Activated CD4-positive, alpha-beta T cell treated with anti-CD3 and anti-CD28 coated beads, Interleukin-2, amount 10 ng/mL, durations not matched to agents 24 days and 14 days (primary cell): ENCODE measurements at regions not wholly inside any gene's neighbourhood (a gene's known extent, or its start where the extent isn't known, plus 50 kb on each side); places are given as distances from the start of the nearest gene placed in this dataset.

Source experiments
- DNase-seq: peaks from one replicate; pipeline ENCODE4 v3.0.0; 2022
- H3K27ac Mint-ChIP-seq: one replicate; pipeline ENCODE4 v1.8.0; 2022; ENCODE audit warnings: mild to moderate bottlenecking, mixed read lengths
- H3K27me3 Mint-ChIP-seq: one replicate; pipeline ENCODE4 v1.8.0; 2022; ENCODE audit warnings: mixed read lengths
- H3K36me3 Mint-ChIP-seq: one replicate; pipeline ENCODE4 v1.8.0; 2022; ENCODE audit warnings: low read depth, mild to moderate bottlenecking, mixed read lengths
- H3K4me1 Mint-ChIP-seq: one replicate; pipeline ENCODE4 v1.8.0; 2021; ENCODE audit warnings: mixed read lengths
- H3K4me3 Mint-ChIP-seq: one replicate; pipeline ENCODE4 v1.8.0; 2022; ENCODE audit warnings: mild to moderate bottlenecking, moderate library complexity, mixed read lengths
- H3K9me3 Mint-ChIP-seq: one replicate; pipeline ENCODE4 v1.8.0; 2021; ENCODE audit warnings: mixed read lengths
- intact Hi-C: fragments of 100-400 bp; cut with micrococcal nuclease; formaldehyde crosslinking; loops from one replicate; pipeline ENCODE4 v1.15.1; 2023

- intact Hi-C loops, result no loop called here
- peaks cover 26% of the 10 kb centered on the region for H3K9me3 Mint-ChIP-seq
- H3K36me3 Mint-ChIP-seq, result no peaks in the 10 kb centered on the region
- no peak overlapping the region for H3K27ac Mint-ChIP-seq
- no peaks in the 10 kb centered on the region for H3K27me3 Mint-ChIP-seq
- H3K4me1 Mint-ChIP-seq, result no peaks in the 10 kb centered on the region
- DNase-seq, result no peak
- H3K4me3 Mint-ChIP-seq, result no peak overlapping the region
These were observed 152.6 kb downstream of the RPAP3 start for GRCh38 chr12:47553266-47553665.

GRCh38 chr12:47551426-47551851, 154.4 kb downstream of the RPAP3 start:
- Mint-ChIP-seq H3K4me3 (no peak overlapping the region), H3K9me3 (peaks cover 26% of the 10 kb centered on the region), H3K36me3 (no peaks in the 10 kb centered on the region), H3K27ac (no peak overlapping the region), H3K27me3 (no peaks in the 10 kb centered on the region), H3K4me1 (peaks cover 5% of the 10 kb centered on the region)
- intact Hi-C loops, result no loop called here
- no peak for DNase-seq

- Mint-ChIP-seq H3K4me1 (peaks cover 7% of the 10 kb centered on the region), H3K36me3 (no peaks in the 10 kb centered on the region), H3K9me3 (peaks cover 19% of the 10 kb centered on the region), H3K27me3 (no peaks in the 10 kb centered on the region), H3K27ac (no peak overlapping the region), H3K4me3 (no peak overlapping the region)
- no peak for DNase-seq
- intact Hi-C loops, result no loop called here
These were observed 156.6 kb downstream of the RPAP3 start for GRCh38 chr12:47549258-47549657.

- peaks cover 13% of the 10 kb centered on the region for H3K9me3 Mint-ChIP-seq
- H3K4me1 Mint-ChIP-seq, result peaks cover 7% of the 10 kb centered on the region
- intact Hi-C loops, result no loop called here
- DNase-seq, result no peak
- H3K27ac Mint-ChIP-seq, result no peak overlapping the region
- no peak overlapping the region for H3K4me3 Mint-ChIP-seq
- no peaks in the 10 kb centered on the region for H3K36me3 Mint-ChIP-seq
- no peaks in the 10 kb centered on the region for H3K27me3 Mint-ChIP-seq
These were observed 157.4 kb downstream of the RPAP3 start for GRCh38 chr12:47548401-47548800.

- Mint-ChIP-seq H3K4me1 (peaks cover 7% of the 10 kb centered on the region), H3K27me3 (no peaks in the 10 kb centered on the region), H3K36me3 (no peaks in the 10 kb centered on the region), H3K27ac (no peak overlapping the region), H3K9me3 (peaks cover 8% of the 10 kb centered on the region), H3K4me3 (no peak overlapping the region)
- intact Hi-C loops, result no loop called here
- no peak for DNase-seq
These were observed 158.8 kb downstream of the RPAP3 start for GRCh38 chr12:47547077-47547476.

- no peak for DNase-seq
- intact Hi-C loops, result no loop called here
- Mint-ChIP-seq H3K27me3 (no peaks in the 10 kb centered on the region), H3K4me3 (no peak overlapping the region), H3K36me3 (no peaks in the 10 kb centered on the region), H3K27ac (no peak overlapping the region), H3K9me3 (peaks cover 4% of the 10 kb centered on the region), H3K4me1 (peaks cover 7% of the 10 kb centered on the region)
These were observed 159.8 kb downstream of the RPAP3 start for GRCh38 chr12:47545938-47546609.

- H3K36me3 Mint-ChIP-seq, result no peaks in the 10 kb centered on the region
These were observed 171.1 kb downstream of the RPAP3 start for GRCh38 chr12:47534695-47535094.

GRCh38 chr12:47530050-47530449, 175.8 kb downstream of the RPAP3 start:
- no peak for DNase-seq
- H3K4me1 Mint-ChIP-seq, result no peaks in the 10 kb centered on the region
- no peak overlapping the region for H3K27ac Mint-ChIP-seq
- no peaks in the 10 kb centered on the region for H3K27me3 Mint-ChIP-seq
- no peak overlapping the region for H3K4me3 Mint-ChIP-seq
- peaks cover 19% of the 10 kb centered on the region for H3K9me3 Mint-ChIP-seq
- intact Hi-C loops, result no loop called here
- no peaks in the 10 kb centered on the region for H3K36me3 Mint-ChIP-seq

More at GRCh38 chr12:47534695-47535094, 171.1 kb downstream of the RPAP3 start:
- H3K4me1 Mint-ChIP-seq, result no peaks in the 10 kb centered on the region
- H3K27ac Mint-ChIP-seq, result no peak overlapping the region
- no peak overlapping the region for H3K4me3 Mint-ChIP-seq
- peaks cover 9% of the 10 kb centered on the region for H3K9me3 Mint-ChIP-seq
- no peaks in the 10 kb centered on the region for H3K27me3 Mint-ChIP-seq
- DNase-seq, result no peak
- intact Hi-C loops, result no loop called here

- intact Hi-C loops, result no loop called here
- Mint-ChIP-seq H3K9me3 (peaks cover 24% of the 10 kb centered on the region), H3K36me3 (no peaks in the 10 kb centered on the region), H3K4me1 (no peaks in the 10 kb centered on the region), H3K4me3 (no peak overlapping the region), H3K27ac (no peak overlapping the region), H3K27me3 (peaks cover 5% of the 10 kb centered on the region)
- no peak for DNase-seq
These were observed 178.0 kb downstream of the RPAP3 start for GRCh38 chr12:47527816-47528215.

- no peak for DNase-seq
- peaks cover 7% of the 10 kb centered on the region for H3K27me3 Mint-ChIP-seq
These were observed 185.8 kb downstream of the RPAP3 start for GRCh38 chr12:47520029-47520428.

GRCh38 chr12:47517122-47517521, 188.7 kb downstream of the RPAP3 start:
- Mint-ChIP-seq H3K4me3 (no peak overlapping the region), H3K27me3 (no peaks in the 10 kb centered on the region), H3K27ac (no peak overlapping the region), H3K36me3 (peaks cover 1% of the 10 kb centered on the region), H3K4me1 (no peaks in the 10 kb centered on the region), H3K9me3 (peaks cover 50% of the 10 kb centered on the region)
- no peak for DNase-seq
- intact Hi-C loops, result no loop called here

More at GRCh38 chr12:47520029-47520428, 185.8 kb downstream of the RPAP3 start:
- intact Hi-C loops, result no loop called here
- H3K36me3 Mint-ChIP-seq, result no peaks in the 10 kb centered on the region
- H3K4me3 Mint-ChIP-seq, result no peak overlapping the region
- H3K4me1 Mint-ChIP-seq, result no peaks in the 10 kb centered on the region
- H3K27ac Mint-ChIP-seq, result no peak overlapping the region
- peaks cover 64% of the 10 kb centered on the region for H3K9me3 Mint-ChIP-seq

- H3K27me3 Mint-ChIP-seq, result no peaks in the 10 kb centered on the region
- no peaks in the 10 kb centered on the region for H3K36me3 Mint-ChIP-seq
- no peaks in the 10 kb centered on the region for H3K4me1 Mint-ChIP-seq
- intact Hi-C loops, result no loop called here
- no peak overlapping the region for H3K4me3 Mint-ChIP-seq
- no peak overlapping the region for H3K27ac Mint-ChIP-seq
- no peak for DNase-seq
- H3K9me3 Mint-ChIP-seq, result peaks cover 34% of the 10 kb centered on the region
These were observed 196.4 kb downstream of the RPAP3 start for GRCh38 chr12:47509398-47509851.

- no peak overlapping the region for H3K27ac Mint-ChIP-seq
These were observed 198.6 kb downstream of the RPAP3 start for GRCh38 chr12:47507221-47507620.

GRCh38 chr12:47504775-47505446, 200.9 kb downstream of the RPAP3 start:
- Mint-ChIP-seq H3K27ac (no peak overlapping the region), H3K4me1 (no peaks in the 10 kb centered on the region), H3K27me3 (no peaks in the 10 kb centered on the region), H3K4me3 (no peak overlapping the region), H3K36me3 (no peaks in the 10 kb centered on the region), H3K9me3 (peaks cover 37% of the 10 kb centered on the region)
- DNase-seq, result no peak
- intact Hi-C loops, result no loop called here

More at GRCh38 chr12:47507221-47507620, 198.6 kb downstream of the RPAP3 start:
- no peak for DNase-seq
- Mint-ChIP-seq H3K4me3 (no peak overlapping the region), H3K4me1 (no peaks in the 10 kb centered on the region), H3K9me3 (peaks cover 33% of the 10 kb centered on the region), H3K27me3 (no peaks in the 10 kb centered on the region), H3K36me3 (no peaks in the 10 kb centered on the region)
- intact Hi-C loops, result no loop called here
